ENCODE measurements at regions not wholly inside any gene's neighbourhood (a gene's known extent, or its start where the extent isn't known, plus 50 kb on each side); places are given as distances from the start of the nearest gene placed in this dataset.

DNA sequence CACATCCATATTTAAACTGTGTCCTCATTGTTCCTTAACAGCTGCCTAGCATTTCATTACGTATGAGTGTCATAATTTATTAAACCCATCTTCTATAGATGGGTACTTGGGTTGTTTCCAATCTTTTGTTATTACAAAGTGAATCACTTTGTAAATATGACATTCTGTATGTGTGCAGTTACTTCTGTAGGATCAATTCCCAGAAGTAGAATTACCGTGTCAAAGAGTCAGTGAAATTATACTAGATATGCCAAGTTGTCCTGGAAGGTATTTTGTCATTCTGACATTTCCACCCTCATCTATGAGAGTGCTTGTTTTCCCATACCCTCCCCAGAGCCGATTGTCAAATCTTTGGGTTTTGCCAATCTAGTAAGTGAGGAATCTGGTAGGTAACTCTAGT, 194.5 kb upstream of the APCDD1 start:
- ChIA-PET CTCF (no interaction called here), POLR2A (ENCODE audit: unreplicated experiment) (no interaction called here)
- no peak overlapping the region for H2BK20ac ChIP-seq (ENCODE audit: low read depth, low read length)
- no peak overlapping the region for H2AK5ac ChIP-seq (ENCODE audit: low read depth, low read length)
- no peak overlapping the region for H2BK120ac ChIP-seq (ENCODE audit: low read depth, low read length)
- dilution Hi-C loops (cut with HindIII; ENCODE audit: low sequenced_read_pairs, unreplicated experiment), result no loop called here
- WGBS, 2 experiments (ENCODE audit: extremely low coverage in 2 of 2, insufficient read length in 1 of 2), result no CpG with 5 or more reads among the region's 3 CpGs
- no peak overlapping the region for H3K4ac ChIP-seq (ENCODE audit: low read depth, low read length)
- H3K4me3 ChIP-seq (ENCODE audit: insufficient read depth, low read depth, low read length), result no peak overlapping the region
- no peak overlapping the region for H2BK5ac ChIP-seq (ENCODE audit: low read depth, low read length, poor library complexity, severe bottlenecking)
- intact Hi-C loops (cut with micrococcal nuclease), result no loop called here
- TF ChIP-seq RFX5 (IDR thresholded peaks at IDR 0.05; ENCODE audit: low read depth, low read length) (no peak), SMC3 (IDR thresholded peaks at IDR 0.05; ENCODE audit: low read depth, low read length) (no peak), BHLHE40 (IDR thresholded peaks at IDR 0.05; ENCODE audit: low read depth, low read length) (no peak), NFE2L2 (IDR thresholded peaks at IDR 0.05; ENCODE audit: low read depth, low read length) (no peak)
- H3K9me3 ChIP-seq (ENCODE audit: control insufficient read depth, insufficient read depth, low read length), result peaks cover 7% of the 10 kb centered on the region
- ATAC-seq (ENCODE audit: low read depth) (no peak), DNase-seq (peak; percentile 10)
- no peak overlapping the region for H3K14ac ChIP-seq (replicated peaks; ENCODE audit: low read depth, low read length)
- H4K5ac ChIP-seq (ENCODE audit: low read depth, low read length), result no peak overlapping the region
- H3K4me1 ChIP-seq (ENCODE audit: control insufficient read depth, insufficient read depth, low read length), result no peaks in the 10 kb centered on the region
- H3K79me1 ChIP-seq (ENCODE audit: low read depth in 1 of 2, low read length in 2 of 2), result no peaks in the 10 kb centered on the region
- H3K27ac ChIP-seq (ENCODE audit: insufficient read depth, low read length), result no peak overlapping the region
- no peak overlapping the region for H3K23ac ChIP-seq (ENCODE audit: low read depth, low read length)
- BruUV-seq (replicated peaks), result no TSS peak
- no peak overlapping the region for H4K91ac ChIP-seq (ENCODE audit: insufficient read depth, low read depth, low read length)
- H4K8ac ChIP-seq (ENCODE audit: low read depth in 2 of 2, low read length in 2 of 2), result no peak overlapping the region
- no peak overlapping the region for H2BK15ac ChIP-seq (ENCODE audit: low read depth, low read length)
- H3K27me3 ChIP-seq (ENCODE audit: control insufficient read depth, insufficient read depth, low read length), result 0 out of 2 replicates have a peak, but pooled peaks cover 2% of the 10 kb centered on the region
- H2AK9ac ChIP-seq (replicated peaks; ENCODE audit: low read depth, low read length, poor library complexity), result no peak overlapping the region
- H4K20me1 ChIP-seq (ENCODE audit: insufficient read depth, low read length), result no peaks in the 10 kb centered on the region
- in situ Hi-C loops (cut with MboI; ENCODE audit: low sequenced_read_pairs), result no loop called here
- no peaks in the 10 kb centered on the region for H3K9me1 ChIP-seq (ENCODE audit: insufficient read depth, low read length)
- no peak overlapping the region for H3K9ac ChIP-seq (ENCODE audit: low read depth, low read length)
- no peak overlapping the region for H3K18ac ChIP-seq (ENCODE audit: low read depth, low read length)
- H3K56ac ChIP-seq (ENCODE audit: extremely low read depth, insufficient read depth, low read length), result no peak overlapping the region
- no peak overlapping the region for H3K4me2 ChIP-seq (ENCODE audit: low read depth, low read length)
- no peak overlapping the region for H2AFZ ChIP-seq (replicated peaks; ENCODE audit: low read length, poor library complexity)
- H3K36me3 ChIP-seq (ENCODE audit: control insufficient read depth, insufficient read depth, low read length), result no peaks in the 10 kb centered on the region

All from IMR-90 (cell line).